GM19468 (cell line): ENCODE measurements at regions not wholly inside any gene's neighbourhood (a gene's known extent, or its start where the extent isn't known, plus 50 kb on each side); places are given as distances from the start of the nearest gene placed in this dataset.
A peak's percentile ranks its signal among the peaks of the same experiment; 100 is the strongest.

Experiments used
- ATAC-seq: cut with Tn5 transposase; IDR thresholded peaks from one replicate; pipeline ENCODE4 v1.9.1; 2021; ENCODE audit warnings: mild to moderate bottlenecking, moderate library complexity, moderate number of reproducible peaks; ENCODE audit not compliant: unreplicated experiment; ENCODE audit errors: extremely low read depth

DNA sequence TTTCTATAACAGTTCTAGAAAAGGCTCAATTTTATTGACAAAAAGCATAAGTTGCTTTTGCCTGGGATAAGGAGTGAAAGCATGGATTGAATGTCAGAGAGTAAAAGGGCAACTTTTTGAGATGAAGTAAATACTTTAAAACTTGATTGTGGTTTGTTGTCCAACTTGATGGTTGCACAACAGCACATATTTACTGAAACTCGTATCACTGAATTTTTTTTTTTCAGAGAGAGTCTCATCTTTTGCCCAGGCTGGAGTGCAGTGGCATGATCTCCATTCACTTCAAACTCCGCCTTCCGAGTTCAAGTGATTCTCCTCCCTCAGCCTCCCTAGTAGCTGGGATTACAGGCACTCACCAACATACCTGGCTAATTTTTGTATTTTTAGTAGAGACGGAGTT, 856.8 kb downstream of the SH3BGRL start:
- ATAC-seq = no peak

DNA sequence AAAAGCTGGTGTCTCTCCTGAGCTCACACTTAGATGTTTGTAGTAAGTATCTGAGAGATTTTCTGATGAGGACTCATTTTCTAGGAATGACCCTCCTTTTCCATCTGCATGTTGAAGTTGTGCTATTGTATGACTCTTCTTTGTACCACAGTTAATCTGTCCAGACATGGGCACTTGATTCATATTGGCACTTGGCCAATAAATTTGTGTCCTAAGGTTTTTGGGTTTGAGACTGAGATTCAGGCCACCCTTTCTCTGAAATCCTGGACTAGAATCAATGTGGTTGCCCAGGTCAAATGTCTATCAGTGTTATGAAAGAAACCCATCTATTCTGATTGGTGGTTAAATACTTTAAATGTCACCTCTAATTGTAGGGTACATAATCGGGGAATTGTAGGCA, 869.0 kb downstream of the SH3BGRL start:
- ATAC-seq = no peak

GRCh38 chrX:82081027-82081426, 879.1 kb downstream of the SH3BGRL start:
- ATAC-seq = no peak

DNA sequence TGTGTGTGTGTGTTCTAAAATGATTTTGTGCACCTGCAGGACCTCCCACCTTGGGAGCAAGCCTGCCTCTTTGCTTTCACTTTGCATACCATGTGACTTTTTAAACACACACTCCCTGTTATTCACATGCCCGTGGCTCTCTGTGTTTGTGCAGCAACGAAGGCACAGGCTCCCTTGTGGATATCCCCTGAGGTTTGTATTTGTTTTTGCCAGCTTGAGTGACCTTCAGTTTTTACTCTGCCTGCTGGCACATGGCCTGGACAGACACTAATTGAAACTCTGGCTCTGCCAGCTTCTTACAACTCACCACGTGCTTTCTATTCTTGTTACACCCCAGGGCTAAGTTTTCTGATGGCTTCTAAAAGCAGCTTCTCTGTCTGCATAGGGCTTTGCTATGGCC, 885.8 kb downstream of the SH3BGRL start:
- ATAC-seq = no peak

- ATAC-seq = no peak
Measured at GRCh38 chrX:82092307-82092706, 890.4 kb downstream of the SH3BGRL start.

DNA sequence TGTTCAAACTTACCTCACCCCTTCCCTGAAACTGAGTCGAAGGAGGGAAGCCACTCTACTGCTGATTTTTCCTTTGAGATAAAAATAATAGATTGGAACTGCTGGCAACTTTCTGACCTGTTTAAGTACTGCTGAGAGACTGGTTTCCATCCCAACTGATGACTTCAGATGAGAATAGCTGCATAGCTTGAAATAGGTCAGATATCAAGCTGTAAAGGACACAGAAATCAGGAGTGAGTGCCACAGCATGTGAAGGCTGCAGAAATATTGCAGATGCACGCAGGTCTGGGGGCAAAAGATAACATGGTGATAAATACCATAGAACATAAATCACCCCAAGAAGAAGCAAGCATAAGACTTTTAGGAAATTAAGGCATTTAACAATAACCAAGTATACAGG, 923.2 kb downstream of the SH3BGRL start:
- ATAC-seq = no peak

DNA sequence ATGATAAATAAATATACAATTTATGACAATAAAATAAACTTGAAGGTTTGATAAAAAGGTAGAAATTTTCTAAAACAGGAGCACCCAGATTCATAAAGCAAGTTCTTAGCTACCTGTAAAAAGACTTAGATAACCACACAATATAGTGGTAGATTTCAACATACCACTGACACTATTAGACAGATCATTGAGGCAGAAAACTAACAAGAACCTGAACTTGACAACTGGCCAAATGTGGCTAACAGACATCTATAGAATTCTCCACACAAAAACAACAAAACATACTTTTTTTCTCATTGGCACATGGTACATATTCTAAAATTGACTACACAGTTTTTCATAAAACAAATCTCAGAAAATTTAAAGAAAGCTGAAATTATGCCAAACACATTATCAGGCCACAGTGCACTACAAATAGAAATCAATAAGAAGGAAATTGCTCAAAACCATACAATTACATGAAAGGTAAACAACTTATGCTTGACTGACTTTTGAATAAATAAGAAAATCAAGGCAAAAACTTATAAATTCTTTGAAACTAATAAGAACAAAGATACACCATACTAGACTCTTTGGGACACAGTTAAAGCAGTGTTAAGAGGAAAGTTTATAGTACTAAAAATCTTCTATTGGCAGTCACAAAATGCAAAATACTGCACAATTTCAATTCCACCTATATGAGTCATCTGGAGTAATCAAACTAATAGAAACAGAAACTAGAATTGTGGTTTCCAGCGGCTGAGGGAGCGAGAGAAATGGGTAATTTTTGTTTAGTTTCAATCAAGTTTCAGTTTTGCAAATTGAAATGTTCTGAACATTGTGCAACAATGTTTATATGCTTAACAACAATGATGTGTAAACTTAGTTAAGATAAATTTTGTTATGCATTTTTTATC, 925.6 kb downstream of the SH3BGRL start:
- ATAC-seq = peak; percentile 62

DNA sequence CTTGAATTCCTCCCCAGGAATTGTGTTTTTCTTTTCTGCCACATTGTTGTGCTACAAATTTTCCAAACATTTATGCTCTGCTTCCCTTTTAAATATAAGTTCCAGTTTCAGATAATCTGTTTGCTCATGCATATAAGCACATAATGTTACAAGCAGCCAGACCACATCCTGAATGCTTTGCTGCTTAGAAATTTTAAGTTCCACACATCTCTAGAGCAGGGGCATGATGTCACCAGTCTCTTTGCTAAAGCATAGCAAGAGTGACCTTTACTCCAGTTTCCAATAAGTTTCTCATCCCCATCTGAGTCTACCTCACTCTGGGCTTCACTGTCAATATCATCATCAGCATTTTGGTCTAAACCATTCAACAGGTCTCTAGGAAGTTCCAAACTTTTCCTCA, 932.5 kb downstream of the SH3BGRL start:
- ATAC-seq = no peak

DNA sequence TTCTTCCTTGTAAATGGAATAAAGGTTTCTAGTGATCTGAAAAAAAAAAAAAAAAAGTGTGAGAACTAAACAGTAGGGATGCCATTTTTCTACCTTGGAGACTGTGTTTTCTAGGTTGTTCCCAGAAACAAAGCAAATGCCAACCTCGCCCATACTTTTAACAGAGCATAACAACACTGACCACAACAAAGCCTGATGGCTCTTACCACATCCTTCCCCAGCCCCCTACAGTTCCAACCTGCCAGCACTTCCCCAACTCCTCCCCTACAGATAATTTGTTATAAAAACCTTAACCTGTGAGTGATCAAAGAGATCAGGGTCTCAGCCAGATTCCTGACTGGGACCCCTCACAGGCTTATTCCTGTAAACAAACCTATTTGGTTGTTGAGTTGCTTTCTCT, 940.0 kb downstream of the SH3BGRL start:
- ATAC-seq = no peak

GRCh38 chrX:82161195-82161594, 959.3 kb downstream of the SH3BGRL start:
- no peak for ATAC-seq

GRCh38 chrX:82163701-82164100, 961.8 kb downstream of the SH3BGRL start:
- ATAC-seq = no peak

DNA sequence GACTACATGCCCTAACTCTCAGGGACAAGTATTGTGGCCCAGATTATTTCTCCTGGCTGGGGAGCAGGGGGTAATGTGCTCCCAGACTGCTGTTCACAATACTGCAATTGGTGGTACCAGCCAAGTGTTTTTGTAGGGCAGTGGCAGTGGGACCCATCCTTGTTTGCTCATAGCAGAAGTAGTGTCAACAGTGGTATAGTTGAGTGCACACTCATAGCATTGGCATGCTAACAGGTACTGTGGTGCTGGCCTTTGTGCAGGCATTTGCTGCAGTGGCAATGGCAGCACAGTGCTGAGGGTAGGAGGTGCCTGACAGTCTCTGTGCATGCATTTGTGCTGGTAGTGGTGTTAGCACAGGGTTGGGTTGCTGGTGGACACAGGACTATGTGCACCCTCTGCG, 995.0 kb downstream of the SH3BGRL start:
- ATAC-seq = no peak

GRCh38 chrX:82208975-82209374, 1007.1 kb downstream of the SH3BGRL start:
- no peak for ATAC-seq

GRCh38 chrX:82218361-82218760, 1016.5 kb downstream of the SH3BGRL start:
- ATAC-seq = peak; percentile 83

DNA sequence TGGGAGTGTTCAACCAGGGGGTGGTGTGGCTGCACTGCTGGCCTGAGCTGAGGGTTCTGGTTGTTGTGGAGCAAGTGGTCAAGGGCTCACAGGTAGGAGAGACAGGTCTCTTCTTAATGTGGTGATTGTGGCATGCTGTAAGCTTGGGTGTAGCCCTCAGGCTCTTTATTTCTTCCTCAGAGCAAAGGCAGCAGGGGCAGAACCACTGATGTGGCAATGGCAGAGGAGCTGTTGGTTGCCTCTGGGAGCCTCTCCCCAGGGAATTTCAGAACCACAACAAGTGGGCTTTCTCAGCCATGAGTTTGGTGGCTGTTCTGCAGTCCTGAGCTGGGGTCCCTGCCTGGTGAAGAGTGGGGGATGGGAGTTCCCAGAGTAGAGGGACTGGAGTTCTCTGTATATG, 1017.2 kb downstream of the SH3BGRL start:
- no peak for ATAC-seq

- ATAC-seq = no peak
Measured at GRCh38 chrX:82224961-82225360, 1023.1 kb downstream of the SH3BGRL start.

- ATAC-seq = no peak
Measured at GRCh38 chrX:82230013-82230412, 1028.1 kb downstream of the SH3BGRL start.

DNA sequence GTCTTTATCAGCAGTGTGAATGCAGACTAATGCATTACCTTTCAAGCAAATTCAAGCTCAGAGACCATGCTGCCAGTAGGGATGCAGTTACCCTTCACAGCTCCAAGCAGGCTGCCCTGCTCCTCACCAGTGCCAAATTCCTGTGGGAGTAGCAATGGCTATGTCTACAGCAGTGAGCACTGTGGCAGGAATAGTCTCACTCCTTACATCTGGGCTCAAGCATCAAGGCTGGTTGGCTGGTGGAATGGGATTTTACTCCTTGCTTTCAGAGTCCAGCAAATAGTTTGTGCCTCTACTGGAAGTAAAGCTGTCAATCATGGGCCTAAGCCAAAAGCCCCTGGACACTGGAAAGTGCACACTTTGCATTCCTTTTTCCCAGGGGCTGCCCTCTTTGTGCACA, 1030.8 kb downstream of the SH3BGRL start:
- ATAC-seq = no peak

- no peak for ATAC-seq
Measured at GRCh38 chrX:82237328-82237727, 1035.4 kb downstream of the SH3BGRL start.
